HEK293 (cell line): ENCODE measurements at regions not wholly inside any gene's neighbourhood (a gene's known extent, or its start where the extent isn't known, plus 50 kb on each side); places are given as distances from the start of the nearest gene placed in this dataset.

Source experiments
- AEBP2 ChIP-seq: fragments of 450-650 bp; formaldehyde crosslinking; IDR thresholded peaks from 2 replicates; pipeline ENCODE4 v1.5.1; 2016; ENCODE audit warnings: missing biosample characterization, missing genetic modification characterization, borderline replicate concordance
- CTCF ChIP-seq: fragments of 450-650 bp; formaldehyde crosslinking; IDR thresholded peaks from 2 replicates; pipeline ENCODE4 v1.5.1; 2016; ENCODE audit warnings: missing biosample characterization, missing genetic modification characterization
- KLF16 ChIP-seq: fragments of 450-650 bp; formaldehyde crosslinking; IDR thresholded peaks from 2 replicates; pipeline ENCODE4 v1.5.1; 2017; ENCODE audit warnings: missing biosample characterization, missing genetic modification characterization
- MEIS1 ChIP-seq: sonication (generic); formaldehyde crosslinking; IDR thresholded peaks from 2 replicates; pipeline ENCODE4 v1.8.1; 2022; ENCODE audit warnings: missing genetic modification reagents, mild to moderate bottlenecking, borderline replicate concordance
- SP2 ChIP-seq: fragments of 450-650 bp; formaldehyde crosslinking; IDR thresholded peaks from 2 replicates; pipeline ENCODE4 v1.5.1; 2016; ENCODE audit warnings: missing biosample characterization, missing genetic modification characterization
- ZNF521 ChIP-seq: fragments of 450-650 bp; formaldehyde crosslinking; IDR thresholded peaks from 2 replicates; pipeline ENCODE4 v1.5.1; 2017; ENCODE audit warnings: missing biosample characterization, mild to moderate bottlenecking, missing genetic modification characterization
- ZNF624 ChIP-seq: fragments of 450-650 bp; formaldehyde crosslinking; IDR thresholded peaks from 2 replicates; pipeline ENCODE4 v1.5.1; 2017; ENCODE audit warnings: missing biosample characterization, missing genetic modification characterization
- ZNF677 ChIP-seq: fragments of 450-650 bp; IDR thresholded peaks from 2 replicates; pipeline ENCODE4 v1.5.0; 2018; ENCODE audit warnings: missing biosample characterization, mild to moderate bottlenecking, missing genetic modification characterization, moderate library complexity
- TF ChIP-seq, protein P1 (sequence below): fragments of 450-650 bp; formaldehyde crosslinking; IDR thresholded peaks from 2 replicates; pipeline ENCODE4 v1.5.1; 2016; ENCODE audit warnings: missing biosample characterization, missing genetic modification characterization

DNA sequence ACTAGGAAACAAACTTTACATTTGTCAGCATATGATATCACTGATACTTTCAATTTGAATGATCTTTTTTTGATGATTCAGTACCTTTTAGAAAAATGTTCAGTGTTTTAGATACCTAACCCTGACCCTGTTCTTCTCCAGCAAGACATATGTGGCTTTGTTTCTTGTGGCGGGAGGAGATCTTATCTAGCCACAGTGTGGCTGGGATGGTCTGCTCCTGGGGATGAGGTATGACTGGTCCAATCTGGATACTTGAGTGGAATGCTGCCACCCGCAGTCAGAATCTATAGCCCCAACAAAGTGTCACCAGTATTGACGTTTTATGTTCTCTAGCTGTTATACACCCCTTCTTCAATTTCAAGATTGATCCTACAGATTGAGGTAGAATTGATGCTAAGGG lies 439.0 kb upstream of the GOLIM4 start:
- no peak for TF ChIP-seq CTCF (tag by site-specific recombination)
- TF ChIP-seq, protein P1, sequence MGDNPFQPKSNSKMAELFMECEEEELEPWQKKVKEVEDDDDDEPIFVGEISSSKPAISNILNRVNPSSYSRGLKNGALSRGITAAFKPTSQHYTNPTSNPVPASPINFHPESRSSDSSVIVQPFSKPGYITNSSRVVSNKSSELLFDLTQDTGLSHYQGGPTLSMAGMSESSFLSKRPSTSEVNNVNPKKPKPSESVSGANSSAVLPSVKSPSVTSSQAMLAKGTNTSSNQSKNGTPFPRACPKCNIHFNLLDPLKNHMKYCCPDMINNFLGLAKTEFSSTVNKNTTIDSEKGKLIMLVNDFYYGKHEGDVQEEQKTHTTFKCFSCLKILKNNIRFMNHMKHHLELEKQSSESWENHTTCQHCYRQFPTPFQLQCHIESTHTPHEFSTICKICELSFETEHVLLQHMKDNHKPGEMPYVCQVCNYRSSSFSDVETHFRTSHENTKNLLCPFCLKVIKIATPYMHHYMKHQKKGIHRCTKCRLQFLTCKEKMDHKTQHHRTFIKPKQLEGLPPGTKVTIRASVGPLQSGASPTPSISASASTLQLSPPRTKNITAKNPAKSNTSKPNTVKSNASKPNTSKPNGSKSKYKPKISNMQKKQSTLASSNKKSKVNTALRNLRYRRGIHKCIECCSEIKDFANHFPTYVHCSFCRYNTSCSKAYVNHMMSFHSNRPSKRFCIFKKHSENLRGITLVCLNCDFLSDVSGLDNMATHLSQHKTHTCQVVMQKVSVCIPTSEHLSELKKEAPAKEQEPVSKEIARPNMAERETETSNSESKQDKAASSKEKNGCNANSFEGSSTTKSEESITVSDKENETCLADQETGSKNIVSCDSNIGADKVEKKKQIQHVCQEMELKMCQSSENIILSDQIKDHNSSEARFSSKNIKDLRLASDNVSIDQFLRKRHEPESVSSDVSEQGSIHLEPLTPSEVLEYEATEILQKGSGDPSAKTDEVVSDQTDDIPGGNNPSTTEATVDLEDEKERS (tag by site-specific recombination) = no peak
- TF ChIP-seq ZNF624 (tag by site-specific recombination) = no peak
- TF ChIP-seq SP2 (tag by site-specific recombination) = no peak
- TF ChIP-seq AEBP2 (tag by site-specific recombination) = no peak
- TF ChIP-seq KLF16 (tag by site-specific recombination) = no peak
- no peak for TF ChIP-seq ZNF677
- TF ChIP-seq MEIS1 (CRISPR knock-in tag) = no peak
- TF ChIP-seq ZNF521 (tag by site-specific recombination) = no peak
